Upper lobe of left lung (tissue), 6 donors: ENCODE measurements at regions not wholly inside any gene's neighbourhood (a gene's known extent, or its start where the extent isn't known, plus 50 kb on each side); places are given as distances from the start of the nearest gene placed in this dataset.

Experiments used
- ATAC-seq, 2 donors: fragments of 200-7000 bp; cut with Tn5 transposase; one replicate each; pipeline ENCODE4 v1.9.1; 2022; ENCODE audit warnings: mild to moderate bottlenecking in 2 of 2, moderate library complexity in 2 of 2; ENCODE audit not compliant: low FRiP score in 2 of 2
- DNase-seq, 2 donors: peaks; one replicate each; pipeline ENCODE4 v3.0.0-alpha.2; 2019 to 2020
- H3K27ac ChIP-seq, 4 donors: fragments of 200-600 bp; sonication (generic); one replicate each; pipeline ENCODE4 v1.5.1; 2016 to 2019
- H3K27me3 ChIP-seq, 4 donors: fragments of 200-600 bp; sonication (generic); one replicate each; pipeline ENCODE4 v1.5.1; 2017 to 2019
- H3K36me3 ChIP-seq, 4 donors: fragments of 200-600 bp; sonication (generic); one replicate each; pipeline ENCODE4 v1.5.1; 2016 to 2019
- H3K4me1 ChIP-seq, 4 donors: fragments of 200-600 bp; sonication (generic); one replicate each; pipeline ENCODE4 v1.5.1; 2018 to 2019
- H3K4me3 ChIP-seq, 4 donors: fragments of 200-600 bp; sonication (generic); one replicate each; pipeline ENCODE4 v1.5.1; 2017 to 2019; ENCODE audit warnings: mild to moderate bottlenecking in 2 of 4, moderate library complexity in 1 of 4
- H3K9me3 ChIP-seq, 4 donors: fragments of 200-600 bp; sonication (generic); one replicate each; pipeline ENCODE4 v1.5.1; 2018 to 2019
- EP300 ChIP-seq, 4 donors: sonication (generic); formaldehyde crosslinking; IDR thresholded peaks; one replicate each; pipeline ENCODE4 v1.5.1; 2017; ENCODE audit warnings: antibody characterized with exemption in 4 of 4, control low read depth in 2 of 4
- POLR2A ChIP-seq, 4 donors: fragments of 450-650 bp; IDR thresholded peaks; one replicate each; pipeline ENCODE4 v1.5.1; 2016 to 2017; ENCODE audit warnings: antibody characterized with exemption in 4 of 4, mild to moderate bottlenecking in 2 of 4
- POLR2AphosphoS5 ChIP-seq, 2 donors: sonication (generic); formaldehyde crosslinking; IDR thresholded peaks; one replicate each; pipeline ENCODE4 v1.5.1; 2017; ENCODE audit warnings: antibody characterized with exemption in 2 of 2
- WGBS, 2 donors: methylation state at CpG; one replicate each; pipeline ENCODE4 v1.1.5; 2017 to 2018; 5-methylcytosine and 5-hydroxymethylcytosine counted together
- small RNA-seq, 4 donors: library from RNA; depleted of rRNA; stranded (forward); fragments of <200 nt; gene quantifications; one replicate each; pipeline ENCODE3, GENCODE V24; 2016
- TF ChIP-seq, protein P1 (sequence below), 6 experiments: fragments of 450-650 bp in 4 of 6; fragments of 200-600 bp in 2 of 6; sonication (generic) in 2 of 6; IDR thresholded peaks; one replicate each; pipeline ENCODE4 v1.5.1; 2016 to 2019; ENCODE audit warnings: antibody characterized with exemption in 6 of 6
- donor health status: DM: no; HTN: no; CAD: no; lungs with moderate emphysema.
- donor health status: DM: no; HTN: yes; CAD: no; lungs with severe emphysema.

- TF ChIP-seq POLR2AphosphoS5 (IDR thresholded peaks at IDR 0.05): no peak
- TF ChIP-seq, protein P1, sequence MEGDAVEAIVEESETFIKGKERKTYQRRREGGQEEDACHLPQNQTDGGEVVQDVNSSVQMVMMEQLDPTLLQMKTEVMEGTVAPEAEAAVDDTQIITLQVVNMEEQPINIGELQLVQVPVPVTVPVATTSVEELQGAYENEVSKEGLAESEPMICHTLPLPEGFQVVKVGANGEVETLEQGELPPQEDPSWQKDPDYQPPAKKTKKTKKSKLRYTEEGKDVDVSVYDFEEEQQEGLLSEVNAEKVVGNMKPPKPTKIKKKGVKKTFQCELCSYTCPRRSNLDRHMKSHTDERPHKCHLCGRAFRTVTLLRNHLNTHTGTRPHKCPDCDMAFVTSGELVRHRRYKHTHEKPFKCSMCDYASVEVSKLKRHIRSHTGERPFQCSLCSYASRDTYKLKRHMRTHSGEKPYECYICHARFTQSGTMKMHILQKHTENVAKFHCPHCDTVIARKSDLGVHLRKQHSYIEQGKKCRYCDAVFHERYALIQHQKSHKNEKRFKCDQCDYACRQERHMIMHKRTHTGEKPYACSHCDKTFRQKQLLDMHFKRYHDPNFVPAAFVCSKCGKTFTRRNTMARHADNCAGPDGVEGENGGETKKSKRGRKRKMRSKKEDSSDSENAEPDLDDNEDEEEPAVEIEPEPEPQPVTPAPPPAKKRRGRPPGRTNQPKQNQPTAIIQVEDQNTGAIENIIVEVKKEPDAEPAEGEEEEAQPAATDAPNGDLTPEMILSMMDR (IDR thresholded peaks at IDR 0.05): no peak
- TF ChIP-seq POLR2A (IDR thresholded peaks at IDR 0.05): no peak
- no peak for TF ChIP-seq EP300 (IDR thresholded peaks at IDR 0.05)
- Histone ChIP-seq H3K27me3 (no peaks in the 10 kb centered on the region), H3K4me1 (peaks cover 0 to 3% (median 2%) of the 10 kb centered on the region in 4 donors), H3K4me3 (no peak overlapping the region), H3K27ac (no peak overlapping the region), H3K9me3 (no peaks in the 10 kb centered on the region), H3K36me3 (no peaks in the 10 kb centered on the region)
- WGBS, 2 donors: 70 to 79% methylated on average over 8 to 9 of the region's 10 CpGs
- no peak for ATAC-seq
- no peak for DNase-seq
Measured at GRCh38 chr2:8631465-8632005, 50.3 kb upstream of the ID2 start.

Small RNA genes in the stretch of these regions (small RNA-seq; reads per million reads assigned to genes)
- gene AC092580.3: 0 reads per million in 4 donors
- 0 reads per million in 4 donors for gene RNU6ATAC37P
- gene SNRPEP5: 0 reads per million in 4 donors
